Skeletal muscle tissue (tissue), 3 donors: ENCODE measurements at regions not wholly inside any gene's neighbourhood (a gene's known extent, or its start where the extent isn't known, plus 50 kb on each side); places are given as distances from the start of the nearest gene placed in this dataset.
"Not testable (repeated sequence)": the region's sequence is repeated elsewhere in the genome, so short reads cannot be mapped to it uniquely, and the experiment has no call there.

ENCODE experiments used
- H3K27ac ChIP-seq: one replicate; pipeline ENCODE4 v1.7.0; 2013; ENCODE audit warnings: mild to moderate bottlenecking, low read depth, low read length, inconsistent platforms
- H3K27me3 ChIP-seq, 3 donors: one replicate each; pipeline ENCODE4 v1.7.0; 2013; ENCODE audit warnings: low read length in 3 of 3; ENCODE audit not compliant: control insufficient read depth in 3 of 3, insufficient read depth in 3 of 3
- H3K36me3 ChIP-seq, 3 donors: one replicate each; pipeline ENCODE4 v1.7.0; 2013; ENCODE audit warnings: low read length in 3 of 3; ENCODE audit not compliant: control insufficient read depth in 3 of 3, insufficient read depth in 3 of 3
- H3K4me1 ChIP-seq, 3 donors: one replicate each; pipeline ENCODE4 v1.7.0; 2013; ENCODE audit warnings: low read length in 3 of 3, mild to moderate bottlenecking in 3 of 3; ENCODE audit not compliant: control insufficient read depth in 3 of 3, insufficient read depth in 3 of 3
- H3K4me3 ChIP-seq, 3 donors: one replicate each; pipeline ENCODE4 v1.7.0; 2013; ENCODE audit warnings: low read length in 3 of 3
- H3K9ac ChIP-seq, 3 donors: one replicate each; pipeline ENCODE4 v1.7.0; 2013; ENCODE audit warnings: low read length in 3 of 3, mild to moderate bottlenecking in 3 of 3, moderate library complexity in 2 of 3, low read depth in 1 of 3
- H3K9me3 ChIP-seq, 3 donors: one replicate each; pipeline ENCODE4 v1.7.0; 2013; ENCODE audit warnings: low read length in 3 of 3; ENCODE audit not compliant: control insufficient read depth in 3 of 3
- donor health status: Osteomylitis.

- not testable (repeated sequence) for H3K4me1 ChIP-seq, H3K27ac ChIP-seq, H3K9me3 ChIP-seq, H3K36me3 ChIP-seq, H3K27me3 ChIP-seq, H3K9ac ChIP-seq, H3K4me3 ChIP-seq
These were observed 1575.4 kb downstream of the RPIA start for GRCh38 chr2:90266888-90267287.

- H3K4me3 ChIP-seq, H3K27ac ChIP-seq, H3K9ac ChIP-seq, H3K9me3 ChIP-seq, H3K27me3 ChIP-seq, H3K4me1 ChIP-seq, H3K36me3 ChIP-seq: not testable (repeated sequence)
These were observed 1596.3 kb downstream of the RPIA start for GRCh38 chr2:90287751-90288150.

- H3K27me3 ChIP-seq, H3K27ac ChIP-seq, H3K4me3 ChIP-seq, H3K9me3 ChIP-seq, H3K36me3 ChIP-seq, H3K4me1 ChIP-seq, H3K9ac ChIP-seq: not testable (repeated sequence)
These were observed 1596.9 kb downstream of the RPIA start for GRCh38 chr2:90288396-90288795.

- not testable (repeated sequence) for H3K36me3 ChIP-seq, H3K9me3 ChIP-seq, H3K27me3 ChIP-seq, H3K27ac ChIP-seq, H3K4me3 ChIP-seq, H3K9ac ChIP-seq, H3K4me1 ChIP-seq
These were observed 1598.0 kb downstream of the RPIA start for GRCh38 chr2:90289291-90289980.

GRCh38 chr2:90290701-90291100 is 1599.2 kb downstream of the RPIA start:
- not testable (repeated sequence) for H3K27ac ChIP-seq, H3K27me3 ChIP-seq, H3K9me3 ChIP-seq, H3K4me1 ChIP-seq, H3K9ac ChIP-seq, H3K4me3 ChIP-seq, H3K36me3 ChIP-seq

- not testable (repeated sequence) for H3K36me3 ChIP-seq, H3K27me3 ChIP-seq, H3K9me3 ChIP-seq, H3K4me1 ChIP-seq, H3K27ac ChIP-seq, H3K9ac ChIP-seq, H3K4me3 ChIP-seq
These were observed 1599.9 kb downstream of the RPIA start for GRCh38 chr2:90291168-90291883.

- not testable (repeated sequence) for H3K4me3 ChIP-seq, H3K9ac ChIP-seq, H3K27ac ChIP-seq, H3K9me3 ChIP-seq, H3K4me1 ChIP-seq, H3K27me3 ChIP-seq, H3K36me3 ChIP-seq
These were observed 1600.5 kb downstream of the RPIA start for GRCh38 chr2:90291934-90292333.

GRCh38 chr2:90292451-90292850 is 1601.0 kb downstream of the RPIA start:
- not testable (repeated sequence) for H3K27me3 ChIP-seq, H3K9ac ChIP-seq, H3K9me3 ChIP-seq, H3K4me1 ChIP-seq, H3K4me3 ChIP-seq, H3K27ac ChIP-seq, H3K36me3 ChIP-seq

GRCh38 chr2:90293224-90293623 is 1601.8 kb downstream of the RPIA start:
- not testable (repeated sequence) for H3K27me3 ChIP-seq, H3K36me3 ChIP-seq, H3K9me3 ChIP-seq, H3K4me1 ChIP-seq, H3K9ac ChIP-seq, H3K27ac ChIP-seq, H3K4me3 ChIP-seq

- not testable (repeated sequence) for H3K9ac ChIP-seq, H3K4me3 ChIP-seq, H3K4me1 ChIP-seq, H3K36me3 ChIP-seq, H3K27me3 ChIP-seq, H3K27ac ChIP-seq, H3K9me3 ChIP-seq
These were observed 1602.3 kb downstream of the RPIA start for GRCh38 chr2:90293806-90294205.
